Epidermal melanocyte (primary cell): ENCODE measurements at regions not wholly inside any gene's neighbourhood (a gene's known extent, or its start where the extent isn't known, plus 50 kb on each side); places are given as distances from the start of the nearest gene placed in this dataset.
A peak's percentile ranks its signal among the peaks of the same experiment; 100 is the strongest.

ENCODE experiments used
- DNase-seq: peaks from one replicate; pipeline ENCODE4 v3.0.0; 2011; ENCODE audit warnings: low spot score; ENCODE audit not compliant: insufficient read length

DNA sequence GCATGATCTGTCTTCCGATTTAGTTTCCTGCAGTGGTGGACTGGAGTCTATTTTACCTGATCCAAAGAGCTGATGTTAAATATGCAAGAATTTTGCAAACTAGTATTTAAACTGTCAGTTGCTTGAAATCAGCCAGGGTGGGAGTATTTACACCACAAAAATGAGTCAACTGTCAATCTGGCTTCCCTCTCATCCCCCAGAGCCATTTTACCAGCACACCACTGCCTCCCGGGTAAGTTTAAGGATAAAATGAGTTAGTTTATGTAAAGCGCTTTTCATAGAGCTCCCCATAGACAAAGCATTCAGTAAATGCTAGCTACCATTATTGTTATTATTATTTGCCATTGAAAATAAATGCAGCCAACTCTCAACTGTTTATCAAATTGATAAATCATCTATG, 106.3 kb upstream of the FRMD6 start:
- no peak for DNase-seq

GRCh38 chr14:51546099-51546498, 105.6 kb upstream of the FRMD6 start:
- no peak for DNase-seq

DNA sequence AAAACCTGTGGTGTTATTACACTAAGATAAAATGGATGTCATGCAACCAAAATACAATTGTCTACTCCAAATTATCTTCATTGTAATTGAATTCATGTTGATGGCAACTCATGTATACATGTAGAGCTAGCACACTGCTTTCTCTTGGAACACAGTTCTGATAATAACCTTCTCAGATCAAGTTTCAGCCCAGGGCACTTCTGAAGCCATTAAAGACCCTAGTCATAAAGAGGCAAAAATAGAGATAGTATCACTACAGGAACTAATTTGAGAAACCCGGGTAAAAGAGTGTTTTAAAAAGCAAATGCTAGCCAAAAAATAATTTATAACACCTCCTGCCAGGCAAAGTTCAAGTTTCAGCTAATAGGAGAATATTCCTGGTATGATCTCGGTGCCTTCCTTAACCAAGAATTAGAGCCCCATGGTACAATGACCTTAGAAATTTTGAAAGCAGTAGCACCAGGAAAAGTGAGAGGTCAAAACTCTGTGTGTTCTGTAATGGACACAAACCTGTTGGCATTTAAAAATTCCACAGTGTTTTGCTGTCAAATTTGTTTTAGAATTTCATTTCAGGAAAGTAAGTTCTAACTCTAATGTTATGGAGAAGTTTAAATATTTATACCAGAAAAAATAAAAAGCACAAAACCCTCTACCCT, 105.0 kb upstream of the FRMD6 start:
- DNase-seq = no peak

DNA sequence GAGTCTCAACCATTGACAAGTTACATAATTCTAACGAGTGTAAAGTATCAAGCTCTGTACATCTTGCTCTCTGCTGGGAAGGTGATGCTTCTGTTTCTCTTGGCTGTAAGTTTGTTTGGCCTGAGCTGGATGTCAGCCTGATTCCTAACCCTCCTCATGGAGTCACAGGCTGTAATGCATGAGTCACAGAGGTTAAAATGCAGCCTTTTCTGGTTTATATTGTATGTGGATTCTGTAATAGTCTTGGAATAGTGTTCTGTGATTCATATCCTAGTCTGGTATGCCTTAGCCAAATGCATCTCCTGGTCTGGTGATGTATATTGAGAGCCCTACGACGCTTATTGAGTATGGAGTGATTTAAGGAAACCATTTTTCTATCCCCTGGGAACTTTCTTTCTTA, 104.5 kb upstream of the FRMD6 start:
- DNase-seq = no peak

DNA sequence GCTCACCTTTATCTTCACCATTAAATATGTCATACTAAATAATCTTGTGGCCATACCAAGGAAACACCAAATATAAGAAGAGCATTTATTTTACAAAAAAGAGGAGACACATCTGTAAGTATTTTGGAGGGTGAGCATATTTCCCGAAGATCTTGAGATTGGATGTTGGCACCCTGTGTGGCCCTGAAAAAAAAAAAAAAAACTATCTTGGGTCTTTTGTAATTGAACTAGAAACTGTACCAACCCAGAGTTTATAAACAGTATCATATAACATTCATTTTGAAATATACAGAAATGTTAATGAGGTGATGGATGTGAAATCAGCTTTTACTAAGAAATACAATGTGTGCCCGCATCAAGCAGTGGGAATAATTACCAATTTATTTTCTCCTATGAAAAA, 104.0 kb upstream of the FRMD6 start:
- no peak for DNase-seq

GRCh38 chr14:51548187-51548586, 103.5 kb upstream of the FRMD6 start:
- DNase-seq = no peak

GRCh38 chr14:51550636-51551035, 101.1 kb upstream of the FRMD6 start:
- no peak for DNase-seq

DNA sequence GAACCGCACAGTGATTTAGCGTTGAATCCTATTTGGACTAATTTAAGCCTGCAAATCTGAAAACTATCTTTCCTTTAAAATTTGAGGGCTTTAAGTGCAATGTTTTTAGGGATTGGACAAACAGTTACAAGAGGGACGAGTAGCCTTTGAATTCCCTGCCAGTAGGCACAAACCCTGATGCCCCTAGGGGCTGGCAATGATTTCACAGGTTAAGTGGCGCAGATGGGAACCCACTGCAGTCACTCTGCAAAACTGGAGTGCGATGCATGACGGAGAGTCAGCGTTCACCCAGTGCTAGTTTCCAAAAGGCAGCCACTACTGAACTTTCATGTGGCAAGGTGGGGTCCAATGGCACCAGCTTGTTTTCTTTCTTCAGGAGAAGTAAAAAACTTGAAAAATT, 99.4 kb upstream of the FRMD6 start:
- DNase-seq = no peak

- DNase-seq = no peak
These were observed 98.8 kb upstream of the FRMD6 start for GRCh38 chr14:51552768-51553404.

DNA sequence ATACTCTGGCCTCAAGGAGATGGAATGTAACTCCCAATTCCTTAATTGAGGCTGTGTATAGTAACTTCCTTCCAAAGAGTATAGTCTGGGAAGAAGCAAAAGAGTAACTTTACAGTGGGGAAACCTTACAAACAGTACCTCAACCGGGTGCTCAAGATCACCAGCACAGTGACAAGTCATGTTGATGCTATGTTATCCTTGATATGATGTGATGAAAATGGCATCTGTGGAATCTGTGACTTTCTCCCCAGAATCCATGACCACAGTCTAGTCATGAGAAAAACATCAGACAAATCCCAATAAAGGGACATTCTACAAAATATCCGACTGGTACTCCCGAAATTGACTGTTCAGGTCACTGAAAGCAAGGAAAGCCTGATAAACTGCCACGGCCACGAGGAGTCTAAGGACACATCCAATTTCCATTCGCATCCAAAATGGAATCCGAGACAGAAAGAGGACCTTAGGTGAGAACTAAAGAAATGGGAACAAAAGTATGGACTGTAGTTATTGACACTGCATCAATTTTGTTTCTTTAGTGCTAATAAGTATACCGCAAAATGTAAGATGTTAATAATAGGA, 97.3 kb upstream of the FRMD6 start:
- DNase-seq = no peak

GRCh38 chr14:51554953-51555352, 96.8 kb upstream of the FRMD6 start:
- DNase-seq = no peak

- peak; percentile 45 for DNase-seq
These were observed 90.6 kb upstream of the FRMD6 start for GRCh38 chr14:51561141-51561540.

DNA sequence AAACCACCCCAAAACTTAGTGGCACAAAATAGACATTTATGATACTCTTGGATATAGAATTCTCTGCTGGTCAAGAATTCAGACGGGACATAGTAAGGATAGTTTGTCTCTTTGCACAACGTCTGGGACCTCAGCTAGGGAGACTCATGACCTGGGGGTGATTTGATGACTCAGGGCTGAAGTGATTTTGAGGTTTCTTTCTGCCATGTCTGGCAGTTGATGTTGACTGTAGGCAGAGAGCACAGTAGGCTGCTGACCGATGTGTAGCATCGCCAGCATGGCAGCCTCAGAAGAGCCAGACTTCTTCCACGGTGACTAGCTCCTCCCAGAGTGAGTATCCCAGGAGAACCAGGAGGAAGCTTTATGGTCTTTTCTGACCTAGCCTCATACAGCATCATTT, 88.9 kb upstream of the FRMD6 start:
- DNase-seq = no peak

- no peak for DNase-seq
These were observed 88.2 kb upstream of the FRMD6 start for GRCh38 chr14:51563560-51563959.

GRCh38 chr14:51564460-51564859, 87.2 kb upstream of the FRMD6 start:
- no peak for DNase-seq

DNA sequence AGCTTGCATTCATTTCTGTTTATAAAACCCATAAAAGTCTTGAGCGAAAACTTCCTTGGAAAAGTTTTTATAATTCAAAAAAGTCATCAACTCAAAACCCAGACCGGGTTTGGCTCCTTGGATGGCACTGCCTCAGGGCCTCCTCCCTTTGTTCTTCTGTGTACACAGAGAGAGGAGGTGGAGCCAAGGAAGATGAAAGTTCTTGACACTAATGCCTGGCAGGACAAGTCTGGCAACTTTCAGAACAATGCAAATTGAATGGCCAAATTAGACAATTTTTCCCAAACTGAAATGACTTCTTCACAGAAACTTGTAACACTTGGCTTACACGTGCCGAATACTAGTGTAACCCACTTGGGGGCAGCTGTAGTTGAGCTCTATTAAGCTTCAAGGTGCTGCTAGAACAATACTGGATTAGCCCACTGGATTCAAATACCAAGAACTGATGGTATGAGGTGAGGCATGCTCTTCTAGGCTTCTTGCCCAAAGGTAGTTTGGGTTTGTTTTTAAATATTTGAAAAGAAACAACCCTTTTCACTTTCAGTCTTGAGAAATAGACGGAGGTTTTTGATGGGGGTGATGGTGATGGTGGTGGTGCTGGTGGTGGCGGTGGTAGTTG, 86.6 kb upstream of the FRMD6 start:
- DNase-seq = no peak

- DNase-seq = no peak
These were observed 84.7 kb upstream of the FRMD6 start for GRCh38 chr14:51566831-51567582.

DNA sequence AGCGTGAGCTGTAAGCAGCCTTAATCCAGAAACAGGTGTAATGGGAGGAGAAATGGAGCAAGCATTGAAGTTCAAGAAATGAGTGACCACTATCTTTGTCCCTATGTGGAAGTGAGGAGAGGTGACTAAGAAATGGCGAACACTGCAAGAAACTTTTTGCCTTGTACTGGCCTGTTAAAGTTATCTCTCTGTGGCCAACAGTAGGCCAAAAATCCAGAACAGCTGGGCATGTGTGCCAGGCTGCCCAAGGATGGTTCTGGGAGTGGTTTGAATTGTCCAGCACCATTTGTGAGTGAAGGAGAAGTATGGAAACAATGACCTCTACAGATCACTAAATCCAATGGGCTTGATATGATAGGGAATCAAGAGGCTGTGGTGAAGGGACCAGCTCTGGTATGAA, 83.3 kb upstream of the FRMD6 start:
- DNase-seq = no peak

GRCh38 chr14:51573607-51574006, 78.1 kb upstream of the FRMD6 start:
- no peak for DNase-seq

- no peak for DNase-seq
These were observed 77.7 kb upstream of the FRMD6 start for GRCh38 chr14:51574009-51574408.

- no peak for DNase-seq
These were observed 76.2 kb upstream of the FRMD6 start for GRCh38 chr14:51575349-51576116.
